ENCODE measurements at regions not wholly inside any gene's neighbourhood (a gene's known extent, or its start where the extent isn't known, plus 50 kb on each side); places are given as distances from the start of the nearest gene placed in this dataset.
"Not testable (repeated sequence)": the region's sequence is repeated elsewhere in the genome, so short reads cannot be mapped to it uniquely, and the experiment has no call there.

DNA sequence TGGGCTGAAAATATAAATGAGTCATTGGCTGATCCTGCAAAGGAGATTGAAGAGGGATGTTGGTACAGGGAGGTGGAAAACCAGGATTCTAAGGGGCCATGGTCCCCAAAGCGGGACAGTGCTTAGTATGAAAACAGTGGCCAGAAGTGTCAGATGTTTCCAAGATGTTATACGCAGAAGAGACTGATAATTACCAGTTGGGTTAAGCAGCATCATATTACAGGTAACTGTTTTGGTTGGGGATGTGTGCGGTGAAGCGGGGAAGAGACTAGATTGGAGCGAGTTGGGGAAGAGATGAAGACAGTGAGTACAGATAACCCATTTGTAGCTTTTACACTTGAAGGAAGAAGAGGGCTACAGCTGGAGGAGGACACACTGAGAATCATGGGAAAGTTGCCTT is 80.8 kb downstream of the PLEKHG1 start:
- no peak for DNase-seq
- ATAC-seq (ENCODE audit: poor library complexity) = no peak
- intact Hi-C loops (cut with DNase I) = no loop called here

DNA sequence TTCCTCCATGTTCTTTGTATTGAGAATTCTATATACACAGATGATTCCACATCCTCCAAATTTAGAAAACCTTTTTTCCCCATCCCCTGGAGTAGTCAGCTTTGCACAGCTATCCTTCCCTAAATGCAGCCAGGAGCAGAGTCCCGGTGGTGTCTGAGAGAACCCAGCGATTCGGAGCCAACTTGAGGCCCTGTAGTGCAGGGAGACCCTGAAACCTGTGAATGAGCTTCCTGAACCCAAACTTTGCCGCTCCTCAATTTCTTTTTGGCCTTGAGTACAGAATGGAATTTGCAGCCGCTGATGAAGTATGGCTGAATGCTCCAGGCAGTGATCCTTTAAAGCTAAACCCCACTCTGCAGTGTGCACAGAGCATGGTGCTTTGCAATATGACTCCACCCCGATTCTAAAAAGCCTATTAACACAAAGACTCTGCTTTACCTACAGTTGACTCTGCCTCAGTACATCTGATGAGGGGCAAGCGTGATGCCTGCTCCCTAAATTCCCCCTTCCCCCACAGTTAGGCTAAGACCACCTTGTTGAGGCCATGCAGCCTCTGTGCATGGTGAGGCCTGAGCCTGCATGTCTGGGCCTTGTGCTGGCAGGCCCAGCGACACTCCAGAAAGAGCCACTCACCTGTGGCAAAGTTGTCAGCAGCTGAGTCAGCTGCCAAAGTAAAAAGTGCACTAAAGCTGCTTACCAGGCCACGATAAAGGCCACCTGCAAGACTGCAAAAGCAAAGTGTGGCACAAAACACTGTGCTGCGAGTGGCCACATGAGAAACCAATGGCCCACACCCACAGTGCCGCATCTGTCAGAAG is 82.1 kb downstream of the PLEKHG1 start:
- intact Hi-C loops (cut with DNase I) = no loop called here

DNA sequence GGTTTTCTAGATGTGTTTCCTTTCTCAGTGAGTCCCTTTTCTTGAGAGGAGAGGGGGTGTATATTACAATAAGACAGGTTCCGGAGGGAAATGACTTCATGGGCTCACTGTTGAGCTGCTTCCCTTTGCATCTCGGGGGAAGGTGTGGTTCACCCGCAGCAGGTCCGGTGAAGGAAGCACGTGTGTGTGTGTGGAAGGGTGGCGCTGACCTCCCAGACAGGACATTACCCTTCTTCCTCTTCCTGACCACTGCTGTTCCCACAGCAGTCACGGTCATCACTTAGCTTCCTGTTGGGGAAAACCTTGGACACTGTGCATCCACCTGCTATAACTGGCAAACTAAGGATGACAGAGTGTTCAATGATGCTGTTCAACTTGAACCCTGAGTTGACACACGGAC is 83.6 kb downstream of the PLEKHG1 start:
- intact Hi-C loops (cut with DNase I) = no loop called here
- peak; percentile 55 for ATAC-seq (ENCODE audit: poor library complexity)
- DNase-seq = peak; percentile 59

More for the DNA sequence above, 82.1 kb downstream of the PLEKHG1 start:
- no peak for DNase-seq
- no peak for ATAC-seq (ENCODE audit: poor library complexity)

DNA sequence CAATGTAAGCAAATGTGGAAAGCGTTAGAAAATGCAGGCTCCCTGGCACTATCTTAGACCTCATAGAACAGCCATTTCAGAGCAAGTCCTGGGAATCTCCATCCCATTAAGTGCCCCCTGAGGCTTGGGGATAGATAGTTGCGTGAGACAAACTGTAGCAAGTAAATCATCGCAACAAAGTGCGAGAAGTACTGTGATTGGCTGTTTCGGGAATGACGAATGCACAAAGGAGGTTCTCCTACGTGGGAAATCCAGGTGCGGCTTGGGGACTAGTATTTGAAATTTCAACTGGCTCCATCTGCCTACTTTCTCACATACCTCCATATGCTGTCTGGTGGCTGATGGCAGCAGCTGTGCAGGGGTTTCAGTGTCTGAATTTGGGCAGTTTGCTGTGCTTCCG is 84.5 kb downstream of the PLEKHG1 start:
- ATAC-seq (ENCODE audit: poor library complexity) = no peak
- intact Hi-C loops (cut with DNase I) = no loop called here
- DNase-seq = no peak

DNA sequence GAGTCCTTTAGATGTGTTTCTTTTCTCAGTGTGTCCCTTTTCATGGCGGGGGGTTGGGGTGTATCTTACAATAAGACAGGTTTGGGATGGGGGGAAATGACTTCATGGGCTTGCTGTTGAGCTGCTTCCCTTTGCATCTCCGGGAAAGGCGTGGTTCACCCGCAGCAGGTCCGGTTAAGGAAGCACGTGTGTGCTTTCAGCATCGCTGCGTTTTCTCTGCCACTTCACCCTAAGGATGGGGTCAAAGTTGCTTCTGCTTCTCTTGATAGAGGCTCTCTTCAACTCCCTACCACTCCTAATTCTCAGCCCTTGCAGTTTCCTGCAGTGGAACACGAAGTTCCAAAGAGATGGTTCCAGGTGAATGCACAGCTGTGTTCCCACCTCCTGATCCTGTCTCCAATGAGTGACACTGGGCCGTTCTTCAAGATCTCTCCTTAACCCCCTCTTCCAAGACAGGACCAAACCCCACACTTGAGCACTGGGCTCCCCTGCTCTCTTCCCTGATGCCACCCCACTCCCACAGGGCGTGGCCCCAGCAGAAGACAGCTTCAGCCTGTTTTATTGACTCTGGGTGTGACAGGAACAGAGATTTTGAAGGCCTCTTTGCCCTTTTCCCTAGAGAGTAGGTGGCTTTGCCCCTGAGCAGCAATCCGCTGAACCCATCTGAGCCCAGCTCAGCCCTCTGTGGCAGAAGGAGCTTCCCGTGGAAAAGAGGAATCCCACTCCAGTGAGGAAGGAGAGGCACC is 85.2 kb downstream of the PLEKHG1 start:
- DNase-seq (no peak), ATAC-seq (ENCODE audit: poor library complexity) (peak; percentile 11)
- intact Hi-C loops (cut with DNase I) = no loop called here

DNA sequence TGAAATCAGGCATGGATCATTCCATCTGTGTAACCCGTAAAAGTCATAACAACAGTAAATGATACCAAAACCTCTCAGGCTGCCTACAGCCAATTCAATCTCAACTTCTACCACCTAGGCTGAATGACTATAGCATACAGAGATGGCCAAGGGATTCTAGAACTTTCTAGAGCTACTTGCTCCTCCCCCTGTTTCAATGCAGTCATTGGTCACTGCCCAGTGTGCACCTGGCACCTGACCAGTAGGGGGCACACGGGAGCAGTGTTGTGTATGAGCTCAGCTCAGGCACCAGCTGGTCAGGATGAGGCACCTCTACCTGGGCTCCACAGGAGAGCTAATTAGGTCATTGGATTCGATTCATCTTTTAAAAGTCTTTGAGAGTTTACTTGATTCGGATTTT is 86.2 kb downstream of the PLEKHG1 start:
- intact Hi-C loops (cut with DNase I) = no loop called here
- ATAC-seq (ENCODE audit: poor library complexity) = no peak
- peak; percentile 48 for DNase-seq

DNA sequence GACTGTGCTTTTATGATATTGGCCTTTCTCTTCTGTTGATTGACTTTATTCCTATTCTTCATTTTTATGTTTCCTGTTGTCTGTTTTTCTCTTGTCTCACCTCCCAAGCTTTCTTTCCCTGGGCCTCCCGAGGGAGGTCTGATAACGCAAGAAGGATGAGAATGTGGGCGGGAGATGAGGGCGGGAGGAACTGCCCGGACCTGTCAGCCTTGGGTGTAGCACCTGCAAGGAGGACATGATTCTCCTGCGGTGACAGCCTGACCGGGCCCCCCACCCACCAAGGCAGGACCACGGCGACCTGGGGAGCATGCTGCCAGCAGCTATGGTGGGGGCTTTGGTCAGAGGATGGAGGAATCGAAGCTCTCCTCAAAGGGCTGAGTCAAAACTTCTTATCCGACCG is 86.9 kb downstream of the PLEKHG1 start:
- intact Hi-C loops (cut with DNase I) = no loop called here
- ATAC-seq (ENCODE audit: poor library complexity) (no peak), DNase-seq (no peak)

DNA sequence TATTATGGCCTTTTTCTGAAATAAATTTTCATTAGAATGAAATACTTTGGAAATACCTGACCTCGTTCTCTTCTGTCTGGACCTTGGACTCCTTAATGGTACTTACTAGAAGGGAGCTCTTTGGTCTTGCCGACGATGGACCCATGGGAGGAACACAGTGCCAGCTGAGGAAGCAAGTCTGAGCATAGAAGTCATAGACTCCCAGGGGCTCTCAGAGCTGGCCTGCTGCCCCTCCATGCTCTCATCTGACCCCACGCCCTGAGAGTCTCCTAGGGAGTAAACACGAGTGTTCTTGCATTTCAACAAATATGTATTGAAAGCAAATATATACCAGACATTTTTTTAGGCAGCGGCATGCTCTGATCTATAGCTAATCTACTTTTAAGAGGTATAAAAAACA is 87.8 kb downstream of the PLEKHG1 start:
- intact Hi-C loops (cut with DNase I) = no loop called here
- peak; percentile 82 for ATAC-seq (ENCODE audit: poor library complexity)
- DNase-seq = peak; percentile 85

DNA sequence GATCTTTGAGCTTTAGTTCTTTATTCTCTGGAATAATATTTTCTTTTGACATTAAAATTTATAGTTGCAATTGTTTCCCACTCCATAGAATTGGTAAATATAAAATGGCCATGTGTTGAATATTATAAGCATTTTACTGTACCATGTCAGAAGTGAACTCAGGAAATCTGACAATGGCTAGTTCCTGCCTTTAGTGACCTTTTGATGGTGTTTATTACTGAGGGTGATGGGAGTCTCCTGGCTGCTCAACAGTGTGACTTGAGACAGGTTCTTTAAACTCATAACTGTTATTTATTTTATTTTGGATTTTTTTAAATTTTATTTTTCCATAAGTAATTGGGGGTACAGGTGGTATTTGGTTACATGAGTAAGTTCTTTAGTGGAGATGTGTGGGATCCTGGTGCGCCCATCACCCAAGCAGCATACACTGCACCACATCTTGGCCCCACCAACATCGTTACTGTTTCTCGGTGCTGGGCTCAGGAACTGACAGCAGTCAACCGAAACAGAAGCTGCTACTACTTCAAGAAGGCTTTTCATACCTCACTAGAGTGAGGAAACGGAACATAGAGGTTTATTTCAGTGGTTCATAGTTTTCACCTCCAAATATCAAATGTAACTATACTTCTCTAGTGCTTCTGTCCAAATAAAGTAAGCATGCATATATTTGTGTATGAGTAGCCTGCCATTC is 90.4 kb downstream of the PLEKHG1 start:
- intact Hi-C loops (cut with DNase I) = no loop called here
- ATAC-seq (ENCODE audit: poor library complexity) (no peak), DNase-seq (no peak)

DNA sequence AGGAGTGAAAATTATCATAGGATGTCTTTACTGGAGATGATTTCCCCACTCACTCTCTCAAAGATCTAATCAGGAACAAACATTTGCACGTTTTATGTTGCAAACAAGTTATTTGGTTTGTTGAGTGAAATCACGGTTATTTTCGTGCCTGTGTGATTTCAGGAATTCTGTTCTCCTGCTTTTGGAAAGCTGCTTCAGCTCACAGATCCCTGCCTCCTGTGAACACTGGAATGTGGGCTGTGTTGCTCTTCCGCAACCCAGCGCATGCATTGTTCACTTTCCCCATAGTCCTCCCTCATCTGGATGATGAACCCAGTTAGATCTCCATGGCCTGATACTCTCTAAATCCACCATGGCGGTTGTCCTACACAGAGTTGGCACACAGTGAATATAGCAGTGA is 91.0 kb downstream of the PLEKHG1 start:
- ATAC-seq (ENCODE audit: poor library complexity) = no peak
- intact Hi-C loops (cut with DNase I) = no loop called here

DNA sequence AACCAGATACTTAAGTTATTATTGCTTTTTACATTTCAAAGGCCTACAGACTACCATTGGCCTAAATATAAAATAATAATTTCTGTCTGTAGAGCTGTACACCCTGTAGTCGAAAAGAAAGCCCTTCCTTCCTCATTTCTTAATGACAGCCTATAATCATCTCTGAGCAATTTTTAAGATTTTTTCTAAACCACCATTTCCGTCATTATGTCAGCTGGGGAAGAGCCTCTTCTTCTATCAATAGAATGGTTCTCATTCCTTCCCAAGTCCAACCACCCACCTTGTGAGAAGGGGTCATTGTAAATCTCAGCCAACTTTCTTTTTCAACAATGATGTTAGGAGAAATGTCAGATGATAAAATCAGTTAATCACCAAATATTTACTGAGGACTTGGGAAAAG is 91.8 kb downstream of the PLEKHG1 start:
- intact Hi-C loops (cut with DNase I) = no loop called here
- ATAC-seq (ENCODE audit: poor library complexity) = no peak
- DNase-seq = no peak

More for the DNA sequence above, 91.0 kb downstream of the PLEKHG1 start:
- no peak for DNase-seq

DNA sequence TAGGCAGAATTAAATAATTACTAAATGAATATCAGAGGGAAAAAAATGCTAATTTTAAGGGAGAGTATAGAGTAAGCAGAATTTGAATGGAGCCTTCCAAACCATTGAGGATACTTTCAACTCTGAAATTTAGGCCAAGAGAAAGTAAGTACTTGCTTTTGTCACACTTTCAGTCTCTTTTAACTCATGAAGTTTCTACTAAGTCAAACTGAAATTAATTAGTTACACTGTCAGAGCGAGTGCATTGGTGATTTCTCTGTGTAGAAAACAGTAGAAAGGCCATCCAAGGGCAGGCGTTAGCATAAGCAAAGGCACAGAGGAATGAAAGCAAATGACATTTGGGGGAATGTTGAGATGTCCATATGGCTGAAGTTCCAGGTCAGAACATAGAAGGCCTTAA is 92.9 kb downstream of the PLEKHG1 start:
- ATAC-seq (ENCODE audit: poor library complexity) = no peak
- intact Hi-C loops (cut with DNase I) = no loop called here
- no peak for DNase-seq

DNA sequence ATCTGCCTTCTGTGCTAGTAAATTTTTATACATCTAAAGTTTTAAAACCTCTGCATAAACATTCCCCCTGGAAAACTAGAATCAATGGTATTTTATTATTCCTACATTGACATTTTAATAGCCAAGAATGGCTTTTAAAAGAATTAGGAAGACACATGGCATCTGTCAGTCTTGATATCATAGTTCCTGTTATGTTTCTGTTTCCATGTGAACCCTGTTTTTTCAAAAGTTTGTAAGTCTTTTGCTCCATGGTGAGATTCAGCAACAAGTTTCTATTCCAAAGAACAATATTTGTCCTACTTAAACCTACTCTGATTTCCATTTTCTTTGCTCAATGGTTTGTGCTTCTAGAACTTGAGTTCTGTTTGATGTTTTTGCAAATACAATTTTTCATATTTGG is 95.2 kb downstream of the PLEKHG1 start:
- intact Hi-C loops (cut with DNase I) = no loop called here
- ATAC-seq (ENCODE audit: poor library complexity) (no peak), DNase-seq (no peak)

DNA sequence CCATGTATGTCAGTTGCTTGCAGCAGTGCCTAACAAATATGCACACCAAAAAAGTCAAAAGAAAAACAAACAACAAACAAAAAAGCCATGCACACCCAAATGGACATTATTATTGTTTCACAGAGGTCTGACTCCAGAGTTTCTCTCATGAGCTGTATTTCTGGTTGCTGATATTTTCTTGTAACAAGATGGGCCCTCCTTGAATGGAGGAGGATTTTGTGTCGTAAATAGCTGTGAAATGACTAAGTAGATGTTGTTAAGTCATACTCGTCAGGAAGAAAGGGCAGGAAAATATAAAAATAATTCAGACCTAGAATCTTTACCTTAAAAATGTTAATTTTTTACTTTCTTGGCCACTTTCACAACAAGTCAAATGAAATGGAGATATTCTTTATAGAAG is 96.0 kb downstream of the PLEKHG1 start:
- intact Hi-C loops (cut with DNase I) = no loop called here
- ATAC-seq (ENCODE audit: poor library complexity) (no peak), DNase-seq (no peak)

DNA sequence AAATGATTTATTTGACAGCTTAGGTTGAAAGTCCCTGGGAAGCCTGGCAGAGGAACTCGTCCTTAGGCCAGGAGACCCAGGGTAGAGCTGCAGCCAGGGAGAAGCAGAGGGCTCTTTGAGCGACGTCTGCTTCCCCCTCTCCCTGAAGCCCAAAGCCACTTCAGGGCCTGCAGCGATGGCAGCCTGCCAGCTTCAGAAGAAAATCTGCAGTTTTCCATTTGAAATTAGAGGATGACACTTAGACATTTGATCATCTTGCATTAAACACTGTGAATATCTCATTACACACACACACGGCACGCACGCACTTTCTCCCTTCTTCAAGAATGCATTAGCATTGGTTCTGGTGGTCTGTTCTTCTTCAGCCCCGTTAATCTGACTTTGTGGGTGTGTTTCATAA is 96.5 kb downstream of the PLEKHG1 start:
- intact Hi-C loops (cut with DNase I) = no loop called here
- DNase-seq (no peak), ATAC-seq (ENCODE audit: poor library complexity) (no peak)

DNA sequence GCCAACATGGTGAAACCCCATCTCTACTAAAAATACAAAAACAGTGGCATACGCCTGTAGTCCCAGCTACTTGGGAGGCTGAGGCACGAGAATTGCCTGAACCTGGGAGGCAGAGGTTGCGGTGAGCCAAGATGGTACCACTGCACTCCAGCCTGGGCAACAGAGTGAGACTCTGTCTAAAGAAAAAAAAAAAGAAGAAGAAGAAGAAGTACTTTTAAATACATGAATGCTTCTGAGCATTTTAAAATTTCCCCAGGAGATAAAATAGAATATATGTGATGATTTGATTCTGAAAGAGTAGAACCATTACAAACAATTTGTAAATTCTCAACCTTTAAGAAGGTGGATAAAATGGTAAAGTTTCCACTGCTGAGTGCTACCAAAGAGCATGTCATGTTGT is 97.2 kb downstream of the PLEKHG1 start:
- intact Hi-C loops (cut with DNase I); ATAC-seq (ENCODE audit: poor library complexity); DNase-seq: not testable (repeated sequence)

DNA sequence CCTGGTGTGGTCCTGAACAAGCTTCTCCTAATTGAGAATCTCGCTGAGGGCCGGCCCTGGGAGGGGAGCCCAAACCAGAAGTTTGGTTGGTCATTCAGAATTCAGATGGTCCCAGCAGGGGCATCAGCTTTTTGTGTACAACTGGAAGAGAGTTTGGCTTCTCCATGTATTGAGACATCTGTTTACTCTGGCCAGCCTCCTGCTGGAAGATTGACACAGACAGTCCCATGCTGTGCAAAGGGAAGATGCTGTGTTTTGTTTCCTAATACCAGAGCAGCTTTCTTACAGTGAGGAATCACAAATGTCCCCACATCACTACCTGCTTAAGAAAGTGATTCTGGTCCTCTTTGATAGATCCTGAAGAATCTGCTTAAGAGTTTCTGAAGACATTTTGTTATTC is 97.8 kb downstream of the PLEKHG1 start:
- intact Hi-C loops (cut with DNase I) = no loop called here
- ATAC-seq (ENCODE audit: poor library complexity) (peak; percentile 86), DNase-seq (peak; percentile 45)

DNA sequence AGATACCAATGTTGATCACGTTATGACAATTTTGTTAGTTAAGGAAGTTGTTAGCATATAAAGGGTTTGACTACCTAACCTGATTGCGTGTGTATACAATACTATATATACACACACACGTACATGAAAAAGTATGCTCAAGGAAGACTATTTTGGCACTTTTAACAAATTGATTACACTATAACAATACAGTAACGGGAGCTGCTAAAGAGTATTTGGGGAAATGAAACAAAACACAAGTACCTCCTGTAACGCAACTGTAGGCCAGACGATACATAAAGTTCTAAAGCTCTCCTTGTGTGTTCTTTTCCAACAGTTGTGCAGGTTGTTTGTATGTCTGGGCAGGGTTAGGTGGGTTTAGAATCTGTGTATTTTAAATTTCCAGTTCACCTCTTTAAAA is 98.7 kb downstream of the PLEKHG1 start:
- intact Hi-C loops (cut with DNase I) = no loop called here
- no peak for ATAC-seq (ENCODE audit: poor library complexity)

DNA sequence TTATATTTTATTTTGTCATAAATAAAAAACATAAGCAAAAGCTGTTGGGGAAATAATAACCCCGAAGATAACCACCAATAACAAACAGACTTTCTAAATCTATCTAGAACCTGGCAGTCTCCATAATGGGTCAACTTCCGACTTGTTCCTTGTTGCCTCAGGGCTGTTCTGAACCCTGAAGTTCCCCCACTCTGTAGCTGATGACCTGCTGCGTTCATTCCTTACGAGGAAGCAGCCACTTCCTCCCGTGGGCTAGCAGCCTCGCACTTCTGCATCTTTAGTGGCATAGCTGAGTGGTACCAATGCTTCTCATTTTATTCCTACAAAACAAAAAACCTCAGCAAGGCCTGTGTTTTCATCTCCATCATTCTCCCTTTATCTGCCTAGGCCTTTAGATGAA is 103.0 kb downstream of the PLEKHG1 start:
- ATAC-seq (ENCODE audit: poor library complexity) = no peak
- DNase-seq = no peak
- intact Hi-C loops (cut with DNase I) = no loop called here

More for the DNA sequence above, 98.7 kb downstream of the PLEKHG1 start:
- DNase-seq = no peak

Data from Right ventricle myocardium superior (tissue), 1 donor.